Stimulated activated CD8-positive, alpha-beta memory T cell treated with anti-CD3 and anti-CD28 coated beads, Interleukin-15, amount 100 ng/mL, for 48 hours (primary cell): ENCODE measurements at regions not wholly inside any gene's neighbourhood (a gene's known extent, or its start where the extent isn't known, plus 50 kb on each side); places are given as distances from the start of the nearest gene placed in this dataset.

ENCODE experiments used
- DNase-seq, 2 donors: peaks; one replicate each; pipeline ENCODE4 v3.0.0-alpha.2; 2020; ENCODE audit warnings: low read depth in 2 of 2

DNA sequence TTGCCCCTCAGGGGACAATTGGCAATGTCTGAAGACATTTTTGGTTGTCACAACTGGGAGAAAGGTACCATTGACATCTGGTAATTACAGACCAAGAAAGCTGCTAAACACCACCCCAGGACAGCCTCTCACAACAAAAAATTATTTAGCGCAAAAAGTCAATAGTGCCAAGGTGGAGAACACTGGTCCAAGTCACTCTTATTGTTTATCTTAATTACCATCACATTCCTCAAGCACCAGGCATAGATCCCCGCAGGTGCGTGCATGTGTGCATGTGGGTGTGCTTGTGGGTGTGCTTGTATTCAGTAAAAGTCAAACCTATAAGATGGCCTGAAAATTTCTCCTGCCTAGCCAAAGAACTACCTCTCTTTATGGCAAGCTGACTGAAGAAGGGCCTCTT lies 74.9 kb upstream of the WDR75 start:
- no peak for DNase-seq

DNA sequence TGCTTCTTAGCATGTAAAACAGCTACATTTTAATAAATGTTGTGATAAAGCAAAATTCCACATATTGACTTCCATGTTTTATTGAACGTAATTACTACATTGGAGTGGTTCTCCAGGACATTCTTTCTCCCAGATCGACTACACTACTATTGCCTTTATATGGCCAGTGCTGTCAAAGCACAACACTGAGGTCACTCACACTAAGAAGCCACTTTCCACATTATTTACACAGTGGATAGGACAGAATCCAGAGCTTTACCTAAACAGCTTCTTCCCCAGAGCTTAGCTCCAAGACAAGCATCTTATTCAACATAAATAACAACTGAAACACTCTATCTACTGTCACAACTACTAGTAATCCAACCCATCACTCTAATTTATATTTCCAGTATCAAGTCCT lies 73.9 kb upstream of the WDR75 start:
- no peak for DNase-seq

DNA sequence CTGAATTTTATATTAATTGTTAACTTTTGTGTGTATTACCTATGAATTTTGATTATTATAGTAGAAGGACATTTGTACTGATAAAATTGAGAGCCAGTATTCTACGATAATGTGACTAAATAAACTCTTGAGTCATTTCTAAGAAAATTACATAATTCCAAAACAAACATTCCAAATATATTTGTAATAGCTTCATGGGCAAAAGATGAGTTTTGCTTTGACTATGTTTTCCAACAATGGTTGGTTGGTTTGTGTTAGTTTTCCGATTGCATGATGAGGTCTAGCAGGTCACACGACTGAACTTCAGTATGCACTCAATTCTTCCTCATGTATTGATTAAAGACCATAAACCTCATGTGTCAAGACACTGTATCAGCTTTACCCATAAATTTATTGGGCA lies 71.7 kb upstream of the WDR75 start:
- no peak for DNase-seq

DNA sequence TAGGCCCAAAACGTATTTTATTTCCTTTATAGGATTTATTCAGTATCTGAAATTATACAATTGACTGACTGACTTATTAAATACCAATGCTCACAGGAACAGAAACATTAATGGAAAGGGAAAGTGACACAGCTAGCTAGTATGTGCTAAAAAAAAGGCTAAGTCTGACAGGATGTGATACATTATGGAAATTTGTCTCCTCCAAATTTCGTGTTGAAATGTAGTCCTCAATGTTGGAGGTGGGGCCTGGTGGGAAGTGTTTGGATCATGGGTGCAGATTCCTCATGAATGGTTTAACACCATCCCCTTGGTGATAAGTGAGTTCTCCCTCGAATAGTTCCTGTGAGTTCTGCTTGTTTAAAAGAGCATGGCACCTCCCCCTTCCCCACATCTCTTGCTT lies 70.6 kb upstream of the WDR75 start:
- DNase-seq, result no peak

DNA sequence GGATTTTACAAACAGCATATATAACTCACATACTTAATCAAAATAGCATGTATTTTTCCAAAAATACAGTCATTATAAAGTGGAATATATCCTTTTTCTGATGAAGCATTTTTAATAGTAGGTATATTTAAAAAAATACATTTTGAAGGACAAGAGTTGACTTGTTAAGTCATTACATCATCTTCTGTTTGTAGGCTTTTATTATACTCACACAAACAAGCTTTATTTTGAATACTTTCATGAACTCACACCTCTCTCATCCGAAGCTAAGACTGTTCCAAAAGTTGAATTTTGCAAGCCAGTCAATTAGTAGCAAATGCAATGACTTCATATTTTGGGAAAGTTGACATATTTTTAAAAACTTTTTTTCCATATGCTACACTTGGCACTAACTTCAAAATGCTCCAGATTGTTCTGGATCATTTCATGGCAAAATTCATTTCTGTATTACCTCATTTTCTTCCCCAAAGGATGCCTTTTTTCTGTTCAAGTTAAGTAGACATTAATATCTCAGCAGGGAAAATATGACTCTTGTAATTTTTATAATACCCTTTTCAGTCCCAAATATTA lies 68.5 kb upstream of the WDR75 start:
- no peak for DNase-seq

DNA sequence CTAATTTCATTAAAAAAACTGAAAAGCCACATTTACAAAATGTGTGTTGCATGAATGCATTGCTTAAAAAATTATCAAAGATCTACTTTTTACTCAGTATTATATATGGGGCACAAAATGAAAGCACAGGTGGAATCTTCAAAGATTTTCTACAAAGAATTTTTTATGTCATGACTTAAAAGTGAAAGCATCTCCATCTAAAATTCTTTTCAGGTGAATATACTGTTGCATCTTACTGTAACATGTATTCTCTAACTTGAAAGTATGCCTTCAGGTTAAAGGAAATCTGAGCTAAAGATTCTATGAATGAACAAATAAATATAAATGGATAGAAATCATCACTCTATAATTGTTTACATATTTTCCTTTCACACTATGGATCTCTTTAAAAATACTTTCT lies 66.8 kb upstream of the WDR75 start:
- no peak for DNase-seq

DNA sequence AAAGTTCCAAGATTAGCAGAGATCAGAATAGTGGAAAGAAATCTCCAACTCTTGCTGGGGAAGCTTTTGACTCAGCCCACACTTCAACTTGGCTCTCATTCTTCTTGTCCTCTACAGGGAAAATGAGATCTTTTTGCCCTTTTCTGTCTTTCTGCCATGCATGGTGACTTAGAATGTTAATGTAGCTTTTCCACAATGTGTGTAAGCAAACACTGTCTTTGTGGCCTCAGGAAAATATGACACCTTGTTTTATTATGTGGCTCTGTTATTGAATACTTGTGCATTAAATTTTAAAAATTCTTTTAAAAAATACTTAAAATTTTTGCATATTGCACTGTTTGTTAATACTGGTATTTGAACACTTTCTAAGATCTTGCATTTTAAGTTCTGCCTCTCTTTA lies 65.4 kb upstream of the WDR75 start:
- no peak for DNase-seq

DNA sequence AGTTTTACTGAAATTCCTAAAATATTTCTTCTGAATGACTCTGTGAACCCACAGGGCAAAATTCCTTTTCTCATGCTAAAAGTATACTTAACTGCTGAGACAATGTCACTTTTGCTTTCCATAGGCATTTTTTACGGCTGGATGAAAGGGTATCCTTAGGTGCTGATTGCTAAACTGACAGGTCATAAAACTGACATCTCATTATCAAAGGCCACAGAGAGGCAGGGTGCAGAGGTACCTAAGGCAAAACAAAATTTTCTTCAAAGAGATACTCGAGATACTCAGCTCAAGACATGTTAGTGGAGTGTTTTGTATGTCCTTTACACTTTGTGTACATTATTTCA lies 62.0 kb upstream of the WDR75 start:
- no peak for DNase-seq

DNA sequence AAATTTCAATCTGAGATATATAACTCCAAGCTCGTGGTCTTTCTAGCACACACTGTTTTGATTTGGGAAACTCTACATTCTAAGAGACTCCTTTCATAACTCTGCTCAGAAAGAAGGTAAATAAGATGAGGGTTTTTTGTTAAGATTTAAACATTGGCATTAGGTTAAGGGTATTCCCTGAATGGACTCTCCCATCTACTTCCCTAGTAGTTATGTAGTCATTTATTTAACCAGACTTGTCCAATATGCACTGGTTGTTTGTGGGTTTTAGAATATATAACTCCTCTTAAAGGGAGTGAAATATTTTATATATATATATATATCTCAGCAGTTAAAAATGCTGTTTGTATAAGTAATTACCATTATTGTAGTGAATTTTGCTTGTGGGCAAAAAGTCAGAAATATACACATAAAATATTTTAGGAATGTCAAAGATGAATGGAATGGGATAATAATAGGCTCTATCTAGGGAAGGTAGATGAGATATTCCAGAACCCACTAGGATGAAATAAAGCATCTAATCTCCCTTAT lies 61.5 kb upstream of the WDR75 start:
- no peak for DNase-seq

DNA sequence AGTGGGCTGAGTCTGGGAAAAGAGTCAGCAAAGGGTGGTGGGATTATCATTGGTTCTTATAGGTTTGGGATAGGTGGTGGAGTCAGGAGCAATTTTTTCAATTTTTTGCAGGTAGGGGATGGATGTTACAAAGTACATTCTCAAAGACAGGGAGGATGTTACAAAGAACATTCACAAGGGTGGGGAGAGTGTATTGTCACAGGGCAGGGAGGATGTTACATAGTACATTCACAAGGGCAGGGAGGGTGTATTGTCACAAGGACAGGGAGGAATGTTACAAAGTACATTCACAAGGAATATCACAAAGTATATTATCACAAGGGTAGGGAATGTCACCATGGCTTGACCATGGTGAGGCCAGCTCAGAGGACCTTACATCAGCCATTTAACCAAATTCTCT lies 58.6 kb upstream of the WDR75 start:
- no peak for DNase-seq

DNA sequence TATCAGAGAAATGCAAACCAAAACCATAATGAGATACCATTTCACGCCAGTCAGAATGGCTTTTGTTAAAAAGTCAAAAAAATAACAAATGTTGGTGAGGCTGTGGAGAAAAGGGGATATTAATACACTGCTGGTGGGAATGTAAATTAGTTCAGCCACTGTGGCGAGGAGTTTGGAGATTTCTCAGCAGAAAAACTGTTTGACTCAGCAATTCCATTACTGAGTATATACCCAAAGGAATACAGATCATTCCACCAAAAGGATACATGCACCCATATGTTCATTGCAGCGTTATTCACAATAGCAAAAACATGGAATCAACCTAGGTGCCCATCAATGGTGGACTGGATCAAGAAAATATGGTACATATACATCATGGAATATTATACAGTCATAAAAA lies 54.5 kb upstream of the WDR75 start:
- DNase-seq, result no peak

DNA sequence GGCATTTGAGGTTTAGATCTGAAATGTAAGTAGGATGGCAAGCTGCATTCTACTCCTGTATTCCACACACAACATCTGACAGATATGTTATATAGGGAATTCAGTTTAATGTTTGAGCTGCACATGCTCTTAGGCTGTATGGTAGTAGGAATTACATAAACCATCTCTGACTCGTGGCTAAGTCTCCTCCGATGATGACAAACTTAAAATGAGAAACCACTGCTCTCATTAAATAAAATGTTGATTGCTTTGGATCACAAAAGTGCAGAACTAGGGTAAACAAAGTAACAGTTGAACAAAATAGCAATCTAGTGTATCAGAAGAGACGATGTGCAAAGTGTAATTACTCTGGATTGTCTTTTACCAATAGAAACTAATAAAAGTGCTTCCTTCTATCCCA lies 50.1 kb upstream of the WDR75 start:
- no peak for DNase-seq
